HepG2 (cell line): ENCODE measurements at regions not wholly inside any gene's neighbourhood (a gene's known extent, or its start where the extent isn't known, plus 50 kb on each side); places are given as distances from the start of the nearest gene placed in this dataset.

ENCODE experiments used
- ATAC-seq: fragments of 200-7000 bp; cut with Tn5 transposase; 3 replicates; pipeline ENCODE4 v1.9.1; 2020; ENCODE audit warnings: mild to moderate bottlenecking, moderate library complexity
- BruUV-seq: library from RNA; stranded (reverse); fragments of 400-500 nt; replicated peaks from 2 replicates; lab custom pipeline; 2021; lab: Mats Ljungman, UMichigan
- CTCF ChIA-PET: fragments of 300-600 bp; formaldehyde crosslinking; extraction: SDS; loops from one replicate; lab custom pipeline; 2021; ENCODE audit warnings: low total read pairs, inconsistent platforms, low intra/inter-chr PET ratio; lab: Yijun Ruan, JAX
- POLR2A ChIA-PET: fragments of 350-600 bp; sonication (Branson Sonifier 250); formaldehyde crosslinking; loops from one replicate; lab custom pipeline; 2020; ENCODE audit warnings: antibody characterized with exemption, inconsistent platforms; lab: Yijun Ruan, JAX
- DNase-seq: peaks from one replicate; pipeline ENCODE4 v3.0.0-alpha.2; 2015; ENCODE audit warnings: low spot score
- FAIRE-seq: peaks from 3 replicates; lab custom pipeline; 2011; peaks lifted over from hg19 to GRCh38; lab: Jason Lieb, UNC
- H2AFZ ChIP-seq: one replicate; pipeline ENCODE4 v1.6.1; 2011; ENCODE audit warnings: low read length, inconsistent platforms
- H3K27ac ChIP-seq: fragments of 300-600 bp; 3 replicates; pipeline ENCODE4 v1.8.0; 2011; ENCODE audit warnings: mixed run types, mild to moderate bottlenecking, mixed read lengths, low read length, inconsistent platforms; ENCODE audit not compliant: insufficient read depth; ENCODE audit errors: extremely low read length
- H3K27me3 ChIP-seq, 2 experiments: fragments of 200-600 bp in 1 of 2; 2 replicates in 1 of 2; 3 replicates in 1 of 2; pipeline versions ENCODE4 v1.6.0 to v1.8.0; 2011; ENCODE audit warnings: low read length in 2 of 2, mild to moderate bottlenecking in 2 of 2, moderate library complexity in 2 of 2, inconsistent platforms in 1 of 2; ENCODE audit not compliant: insufficient read depth in 2 of 2, control insufficient read depth in 1 of 2
- H3K36me3 ChIP-seq, 2 experiments: fragments of 200-600 bp in 1 of 2; replicated peaks in 1 of 2; 2 replicates in 1 of 2; 3 replicates in 1 of 2; pipeline versions ENCODE4 v1.5.1 to v1.8.0; 2011; ENCODE audit warnings: low read length in 2 of 2, inconsistent platforms in 1 of 2; ENCODE audit not compliant: insufficient read depth in 2 of 2, control insufficient read depth in 1 of 2
- H3K4me1 ChIP-seq: 2 replicates; pipeline ENCODE4 v1.5.1; 2012; ENCODE audit warnings: low read length, inconsistent platforms; ENCODE audit not compliant: insufficient read depth
- H3K4me2 ChIP-seq: 2 replicates; pipeline ENCODE4 v1.6.0; 2011; ENCODE audit warnings: low read depth, low read length, inconsistent platforms
- H3K4me3 ChIP-seq, 3 experiments: fragments of 200-600 bp in 1 of 3; sonication (generic), shearing (Covaris generic) in 1 of 3; replicated peaks in 1 of 3; 2 replicates each; pipeline ENCODE4 v1.5.1; 2011 to 2016; ENCODE audit warnings: low read length in 3 of 3, inconsistent platforms in 2 of 3, low read depth in 2 of 3, mild to moderate bottlenecking in 2 of 3, control low read depth in 1 of 3, mixed read lengths in 1 of 3; ENCODE audit not compliant: insufficient read depth in 1 of 3
- H3K79me2 ChIP-seq: one replicate; pipeline ENCODE4 v1.6.1; 2011; ENCODE audit warnings: low read length, inconsistent platforms; ENCODE audit not compliant: insufficient read depth
- H3K9ac ChIP-seq: 2 replicates; pipeline ENCODE4 v1.6.0; 2011; ENCODE audit warnings: mild to moderate bottlenecking, low read depth, low read length, inconsistent platforms; ENCODE audit not compliant: insufficient read depth
- H3K9me3 ChIP-seq: 2 replicates; pipeline ENCODE4 v1.5.1; 2012; ENCODE audit warnings: mild to moderate bottlenecking, low read length
- H4K20me1 ChIP-seq: 2 replicates; pipeline ENCODE4 v1.6.0; 2011; ENCODE audit warnings: inconsistent platforms, mild to moderate bottlenecking, low read length, moderate library complexity; ENCODE audit not compliant: insufficient read depth
- AGO1 ChIP-seq: fragments of 200-400 bp; formaldehyde crosslinking; IDR thresholded peaks from 2 replicates; pipeline ENCODE4 v1.6.1; 2017; ENCODE audit warnings: mild to moderate bottlenecking, low read depth, low read length, moderate library complexity; ENCODE audit not compliant: poor library complexity, severe bottlenecking
- ARNT2 ChIP-seq: sonication (generic); formaldehyde crosslinking; IDR thresholded peaks from 2 replicates; pipeline ENCODE4 v1.8.0; 2022; ENCODE audit warnings: mild to moderate bottlenecking, low read depth, missing genetic modification reagents, moderate library complexity
- FOXJ3 ChIP-seq: sonication (generic); formaldehyde crosslinking; IDR thresholded peaks from 2 replicates; pipeline ENCODE4 v1.4.0; 2020; ENCODE audit warnings: missing genetic modification reagents, mild to moderate bottlenecking, borderline replicate concordance
- GATAD2A ChIP-seq: IDR thresholded peaks from 2 replicates; pipeline ENCODE4 v1.6.1; 2016
- GTF2F1 ChIP-seq: fragments of 150-350 bp; IDR thresholded peaks from 2 replicates; pipeline ENCODE4 v1.6.1; 2014; ENCODE audit warnings: low read length
- HNF4A ChIP-seq: sonication (generic); formaldehyde crosslinking; IDR thresholded peaks from 2 replicates; pipeline ENCODE4 v1.4.0; 2020; ENCODE audit warnings: missing genetic modification reagents
- MTF2 ChIP-seq: sonication (generic); formaldehyde crosslinking; IDR thresholded peaks from 2 replicates; pipeline ENCODE4 v1.5.0; 2020; ENCODE audit warnings: missing genetic modification reagents, borderline replicate concordance
- PITX1 ChIP-seq: sonication (generic); formaldehyde crosslinking; IDR thresholded peaks from 2 replicates; pipeline ENCODE4 v1.5.1; 2020; ENCODE audit warnings: mild to moderate bottlenecking, missing genetic modification reagents
- SP4 ChIP-seq: sonication (generic); formaldehyde crosslinking; IDR thresholded peaks from 2 replicates; pipeline ENCODE4 v1.8.1; 2023; ENCODE audit warnings: mild to moderate bottlenecking, missing genetic modification reagents
- SUZ12 ChIP-seq: fragments of 150-350 bp; IDR thresholded peaks from 2 replicates; pipeline ENCODE4 v1.6.1; 2014; ENCODE audit warnings: low read depth, low read length
- YY1 ChIP-seq: IDR thresholded peaks from 2 replicates; pipeline ENCODE4 v1.6.1; 2011; ENCODE audit warnings: low read length, low read depth, moderate library complexity, mild to moderate bottlenecking; ENCODE audit not compliant: insufficient read depth, insufficient replicate concordance
- ZNF331 ChIP-seq: sonication (generic); formaldehyde crosslinking; IDR thresholded peaks from 2 replicates; pipeline ENCODE4 v1.4.0; 2020; ENCODE audit warnings: missing genetic modification reagents
- ZNF546 ChIP-seq: sonication (generic); formaldehyde crosslinking; conservative IDR thresholded peaks from 2 replicates; pipeline ENCODE4 v1.8.1; 2023; ENCODE audit warnings: mild to moderate bottlenecking, missing genetic modification reagents
- ZNF619 ChIP-seq: sonication (generic); formaldehyde crosslinking; IDR thresholded peaks from 2 replicates; pipeline ENCODE4 v1.4.0; 2020; ENCODE audit warnings: mild to moderate bottlenecking, missing genetic modification reagents
- WGBS: methylation state at CpG from one replicate; pipeline ENCODE4 v1.1.6; 2017; ENCODE audit warnings: low lambda C conversion rate; 5-methylcytosine and 5-hydroxymethylcytosine counted together
- in situ Hi-C: cut with HindIII; loops from 2 replicates; pipeline ENCODE4 v1.10.0; 2017; ENCODE audit warnings: low pct_unique_long_range_greater_than_20kb; ENCODE audit not compliant: extremely low pct_ligation_motif_present
- intact Hi-C: fragments of 100-400 bp; cut with micrococcal nuclease; formaldehyde crosslinking; loops from one replicate; pipeline ENCODE4 v1.10.0; 2022; ENCODE audit not compliant: unreplicated experiment
- TF ChIP-seq, protein P1 (sequence below): sonication (generic); formaldehyde crosslinking; IDR thresholded peaks from 2 replicates; pipeline ENCODE4 v1.5.1; 2020; ENCODE audit warnings: mild to moderate bottlenecking, missing genetic modification reagents
- TF ChIP-seq, protein P2 (sequence below): IDR thresholded peaks from 2 replicates; pipeline ENCODE4 v1.6.1; 2016; ENCODE audit warnings: low read depth, control low read depth
- TF ChIP-seq, protein P3 (sequence below): sonication (generic); formaldehyde crosslinking; IDR thresholded peaks from 2 replicates; pipeline ENCODE4 v1.4.0; 2020; ENCODE audit warnings: missing genetic modification reagents
- TF ChIP-seq, protein P4 (sequence below): sonication (generic); formaldehyde crosslinking; IDR thresholded peaks from 2 replicates; pipeline ENCODE4 v1.8.0; 2023; ENCODE audit warnings: mild to moderate bottlenecking, missing genetic modification reagents

DNA sequence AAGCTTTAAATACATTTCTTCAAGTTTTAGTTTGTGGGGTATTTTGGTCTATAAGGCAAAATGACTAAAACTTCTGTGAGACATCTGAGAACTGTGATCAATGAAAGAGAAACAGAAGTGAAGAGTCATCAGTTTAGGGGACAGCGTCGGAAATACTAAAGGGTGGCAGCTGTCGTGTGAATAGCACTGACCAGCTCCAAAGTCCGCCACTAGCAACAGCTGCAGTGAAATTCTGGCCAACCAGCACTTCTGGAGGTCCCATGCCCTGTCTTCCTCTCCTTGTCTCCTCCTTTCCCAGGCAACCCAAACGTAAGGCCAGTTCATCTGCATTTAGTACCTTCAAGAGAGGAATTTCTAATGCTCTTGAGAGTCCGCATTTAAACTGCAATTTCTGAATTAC lies 87.5 kb downstream of the DACT2 start:
- Histone ChIP-seq H3K9ac (no peak overlapping the region), H3K27me3 (peaks cover 2 to 7% of the 10 kb centered on the region in 2 experiments; a peak in 2 of 5 replicates), H4K20me1 (no peaks in the 10 kb centered on the region), H3K79me2 (no peaks in the 10 kb centered on the region), H3K9me3 (no peaks in the 10 kb centered on the region), H3K36me3 (no peaks in the 10 kb centered on the region), H3K4me1 (peaks cover 18% of the 10 kb centered on the region), H3K27ac (no peak overlapping the region), H3K4me3 (0 out of 6 replicates have a peak overlapping the region, but pooled peaks of 1 of the 3 experiments have one; percentile 5), H2AFZ (no peak overlapping the region), H3K4me2 (peak overlapping the region; percentile 35)
- no TSS peak for BruUV-seq
- CTCF ChIA-PET: no interaction called here
- ATAC-seq (peak; percentile 91), FAIRE-seq (peak; percentile 42), DNase-seq (peak; percentile 39)
- WGBS: 21% methylated on average over 6 of the region's 6 CpGs
- POLR2A ChIA-PET: interaction anchor here (1.1 kb wide), 1 partner anchor 70 kb away, joined by 4 read pairs; no protein-coding TSS in a partner anchor
- intact Hi-C loops (no loop called here), in situ Hi-C loops (no loop called here)
- TF ChIP-seq GTF2F1: no peak
- no peak for TF ChIP-seq FOXJ3 (CRISPR knock-in tag)
- peak; percentile 59 for TF ChIP-seq HNF4A (CRISPR knock-in tag)
- TF ChIP-seq YY1: no peak
- TF ChIP-seq ARNT2 (CRISPR knock-in tag): no peak
- TF ChIP-seq, protein P1, sequence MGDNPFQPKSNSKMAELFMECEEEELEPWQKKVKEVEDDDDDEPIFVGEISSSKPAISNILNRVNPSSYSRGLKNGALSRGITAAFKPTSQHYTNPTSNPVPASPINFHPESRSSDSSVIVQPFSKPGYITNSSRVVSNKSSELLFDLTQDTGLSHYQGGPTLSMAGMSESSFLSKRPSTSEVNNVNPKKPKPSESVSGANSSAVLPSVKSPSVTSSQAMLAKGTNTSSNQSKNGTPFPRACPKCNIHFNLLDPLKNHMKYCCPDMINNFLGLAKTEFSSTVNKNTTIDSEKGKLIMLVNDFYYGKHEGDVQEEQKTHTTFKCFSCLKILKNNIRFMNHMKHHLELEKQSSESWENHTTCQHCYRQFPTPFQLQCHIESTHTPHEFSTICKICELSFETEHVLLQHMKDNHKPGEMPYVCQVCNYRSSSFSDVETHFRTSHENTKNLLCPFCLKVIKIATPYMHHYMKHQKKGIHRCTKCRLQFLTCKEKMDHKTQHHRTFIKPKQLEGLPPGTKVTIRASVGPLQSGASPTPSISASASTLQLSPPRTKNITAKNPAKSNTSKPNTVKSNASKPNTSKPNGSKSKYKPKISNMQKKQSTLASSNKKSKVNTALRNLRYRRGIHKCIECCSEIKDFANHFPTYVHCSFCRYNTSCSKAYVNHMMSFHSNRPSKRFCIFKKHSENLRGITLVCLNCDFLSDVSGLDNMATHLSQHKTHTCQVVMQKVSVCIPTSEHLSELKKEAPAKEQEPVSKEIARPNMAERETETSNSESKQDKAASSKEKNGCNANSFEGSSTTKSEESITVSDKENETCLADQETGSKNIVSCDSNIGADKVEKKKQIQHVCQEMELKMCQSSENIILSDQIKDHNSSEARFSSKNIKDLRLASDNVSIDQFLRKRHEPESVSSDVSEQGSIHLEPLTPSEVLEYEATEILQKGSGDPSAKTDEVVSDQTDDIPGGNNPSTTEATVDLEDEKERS (CRISPR knock-in tag): no peak
- TF ChIP-seq, protein P2, sequence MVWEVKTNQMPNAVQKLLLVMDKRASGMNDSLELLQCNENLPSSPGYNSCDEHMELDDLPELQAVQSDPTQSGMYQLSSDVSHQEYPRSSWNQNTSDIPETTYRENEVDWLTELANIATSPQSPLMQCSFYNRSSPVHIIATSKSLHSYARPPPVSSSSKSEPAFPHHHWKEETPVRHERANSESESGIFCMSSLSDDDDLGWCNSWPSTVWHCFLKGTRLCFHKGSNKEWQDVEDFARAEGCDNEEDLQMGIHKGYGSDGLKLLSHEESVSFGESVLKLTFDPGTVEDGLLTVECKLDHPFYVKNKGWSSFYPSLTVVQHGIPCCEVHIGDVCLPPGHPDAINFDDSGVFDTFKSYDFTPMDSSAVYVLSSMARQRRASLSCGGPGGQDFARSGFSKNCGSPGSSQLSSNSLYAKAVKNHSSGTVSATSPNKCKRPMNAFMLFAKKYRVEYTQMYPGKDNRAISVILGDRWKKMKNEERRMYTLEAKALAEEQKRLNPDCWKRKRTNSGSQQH: no peak
- TF ChIP-seq SUZ12: no peak
- no peak for TF ChIP-seq ZNF331 (CRISPR knock-in tag)
- TF ChIP-seq AGO1: no peak
- TF ChIP-seq SP4 (CRISPR knock-in tag): no peak
- TF ChIP-seq GATAD2A: no peak
- TF ChIP-seq ZNF619 (CRISPR knock-in tag): no peak
- no peak for TF ChIP-seq MTF2 (CRISPR knock-in tag)
- TF ChIP-seq, protein P3, sequence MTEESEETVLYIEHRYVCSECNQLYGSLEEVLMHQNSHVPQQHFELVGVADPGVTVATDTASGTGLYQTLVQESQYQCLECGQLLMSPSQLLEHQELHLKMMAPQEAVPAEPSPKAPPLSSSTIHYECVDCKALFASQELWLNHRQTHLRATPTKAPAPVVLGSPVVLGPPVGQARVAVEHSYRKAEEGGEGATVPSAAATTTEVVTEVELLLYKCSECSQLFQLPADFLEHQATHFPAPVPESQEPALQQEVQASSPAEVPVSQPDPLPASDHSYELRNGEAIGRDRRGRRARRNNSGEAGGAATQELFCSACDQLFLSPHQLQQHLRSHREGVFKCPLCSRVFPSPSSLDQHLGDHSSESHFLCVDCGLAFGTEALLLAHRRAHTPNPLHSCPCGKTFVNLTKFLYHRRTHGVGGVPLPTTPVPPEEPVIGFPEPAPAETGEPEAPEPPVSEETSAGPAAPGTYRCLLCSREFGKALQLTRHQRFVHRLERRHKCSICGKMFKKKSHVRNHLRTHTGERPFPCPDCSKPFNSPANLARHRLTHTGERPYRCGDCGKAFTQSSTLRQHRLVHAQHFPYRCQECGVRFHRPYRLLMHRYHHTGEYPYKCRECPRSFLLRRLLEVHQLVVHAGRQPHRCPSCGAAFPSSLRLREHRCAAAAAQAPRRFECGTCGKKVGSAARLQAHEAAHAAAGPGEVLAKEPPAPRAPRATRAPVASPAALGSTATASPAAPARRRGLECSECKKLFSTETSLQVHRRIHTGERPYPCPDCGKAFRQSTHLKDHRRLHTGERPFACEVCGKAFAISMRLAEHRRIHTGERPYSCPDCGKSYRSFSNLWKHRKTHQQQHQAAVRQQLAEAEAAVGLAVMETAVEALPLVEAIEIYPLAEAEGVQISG (CRISPR knock-in tag): no peak
- TF ChIP-seq, protein P4, sequence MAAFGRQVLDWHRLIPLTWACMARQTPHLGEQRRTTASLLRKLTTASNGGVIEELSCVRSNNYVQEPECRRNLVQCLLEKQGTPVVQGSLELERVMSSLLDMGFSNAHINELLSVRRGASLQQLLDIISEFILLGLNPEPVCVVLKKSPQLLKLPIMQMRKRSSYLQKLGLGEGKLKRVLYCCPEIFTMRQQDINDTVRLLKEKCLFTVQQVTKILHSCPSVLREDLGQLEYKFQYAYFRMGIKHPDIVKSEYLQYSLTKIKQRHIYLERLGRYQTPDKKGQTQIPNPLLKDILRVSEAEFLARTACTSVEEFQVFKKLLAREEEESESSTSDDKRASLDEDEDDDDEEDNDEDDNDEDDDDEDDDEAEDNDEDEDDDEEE (CRISPR knock-in tag): no peak
- 0 out of 2 replicates have a peak, but pooled peaks have one; percentile 20 for TF ChIP-seq PITX1 (CRISPR knock-in tag)
- TF ChIP-seq ZNF546 (CRISPR knock-in tag): no peak
